ENCODE measurements at regions not wholly inside any gene's neighbourhood (a gene's known extent, or its start where the extent isn't known, plus 50 kb on each side); places are given as distances from the start of the nearest gene placed in this dataset.

- no peak for ATAC-seq
- no peak for DNase-seq
- intact Hi-C loops (cut with DNase I): loop anchor here in 1 of 2 donors (10.0 kb wide), 1 partner anchor 50 kb away; no protein-coding TSS in a partner anchor
Measured at GRCh38 chr9:38154501-38155421, 85.7 kb upstream of the SHB start.

GRCh38 chr9:38153910-38154291 is 84.9 kb upstream of the SHB start:
- ATAC-seq (no peak), DNase-seq (no peak)
- intact Hi-C loops (cut with DNase I): loop anchor here in 1 of 2 donors (10.0 kb wide), 1 partner anchor 49 kb away; no protein-coding TSS in a partner anchor

GRCh38 chr9:38153152-38153909 is 84.3 kb upstream of the SHB start:
- ATAC-seq: peak; percentile 50 to 85
- intact Hi-C loops (cut with DNase I): loop anchor here in 1 of 2 donors (10.0 kb wide), 1 partner anchor 49 kb away; no protein-coding TSS in a partner anchor
- DNase-seq: no peak

- intact Hi-C loops (cut with DNase I): loop anchor here in 1 of 2 donors (10.0 kb wide), 1 partner anchor 45 kb away; no protein-coding TSS in a partner anchor
- DNase-seq (no peak), ATAC-seq (no peak)
Measured at GRCh38 chr9:38149647-38150046, 80.6 kb upstream of the SHB start.

GRCh38 chr9:38146844-38147243 is 77.8 kb upstream of the SHB start:
- no peak for DNase-seq
- no peak for ATAC-seq
- intact Hi-C loops (cut with DNase I): no loop called here

GRCh38 chr9:38145526-38146053 is 76.6 kb upstream of the SHB start:
- DNase-seq (no peak), ATAC-seq (peak in 1 of 2 donors; percentile 38)
- intact Hi-C loops (cut with DNase I): no loop called here

GRCh38 chr9:38144421-38144820 is 75.4 kb upstream of the SHB start:
- no peak for DNase-seq
- no peak for ATAC-seq
- intact Hi-C loops (cut with DNase I): no loop called here

GRCh38 chr9:38141746-38142591 is 72.9 kb upstream of the SHB start:
- peak; percentile 50 to 84 for ATAC-seq
- intact Hi-C loops (cut with DNase I): no loop called here
- DNase-seq: no peak

- no peak for DNase-seq
- no peak for ATAC-seq
- intact Hi-C loops (cut with DNase I): no loop called here
Measured at GRCh38 chr9:38138276-38138675, 69.2 kb upstream of the SHB start.

- ATAC-seq (no peak), DNase-seq (no peak)
- intact Hi-C loops (cut with DNase I): no loop called here
Measured at GRCh38 chr9:38137342-38137741, 68.3 kb upstream of the SHB start.

- intact Hi-C loops (cut with DNase I): no loop called here
- DNase-seq: no peak
- ATAC-seq: no peak
Measured at GRCh38 chr9:38136386-38136785, 67.4 kb upstream of the SHB start.

- ATAC-seq (no peak), DNase-seq (no peak)
- intact Hi-C loops (cut with DNase I): no loop called here
Measured at GRCh38 chr9:38134611-38135237, 65.7 kb upstream of the SHB start.

GRCh38 chr9:38133595-38133994 is 64.6 kb upstream of the SHB start:
- ATAC-seq (no peak), DNase-seq (no peak)
- intact Hi-C loops (cut with DNase I): no loop called here

- intact Hi-C loops (cut with DNase I): no loop called here
- DNase-seq (no peak), ATAC-seq (no peak)
Measured at GRCh38 chr9:38132956-38133355, 63.9 kb upstream of the SHB start.

GRCh38 chr9:38131729-38132128 is 62.7 kb upstream of the SHB start:
- no peak for DNase-seq
- intact Hi-C loops (cut with DNase I): no loop called here

GRCh38 chr9:38130724-38131123 is 61.7 kb upstream of the SHB start:
- ATAC-seq (no peak), DNase-seq (no peak)
- intact Hi-C loops (cut with DNase I): no loop called here

More at GRCh38 chr9:38131729-38132128, 62.7 kb upstream of the SHB start:
- ATAC-seq: no peak

GRCh38 chr9:38129366-38129765 is 60.3 kb upstream of the SHB start:
- intact Hi-C loops (cut with DNase I): no loop called here
- no peak for DNase-seq
- no peak for ATAC-seq

GRCh38 chr9:38128752-38129270 is 59.8 kb upstream of the SHB start:
- intact Hi-C loops (cut with DNase I): no loop called here
- DNase-seq (no peak), ATAC-seq (no peak)

All from left cardiac atrium (tissue), 4 donors.